ENCODE measurements at regions not wholly inside any gene's neighbourhood (a gene's known extent, or its start where the extent isn't known, plus 50 kb on each side); places are given as distances from the start of the nearest gene placed in this dataset.

GRCh38 chr4:167435786-167436185 lies 201.5 kb upstream of the SPOCK3 start:
- Mint-ChIP-seq H3K27me3 (ENCODE audit: low read depth, poor library complexity) (peaks cover 7% of the 10 kb centered on the region), H3K36me3 (ENCODE audit: low read depth) (no peaks in the 10 kb centered on the region), H3K4me3 (no peak overlapping the region), H3K9me3 (peaks cover 14% of the 10 kb centered on the region), H3K27ac (no peak overlapping the region), H3K4me1 (peaks cover 4% of the 10 kb centered on the region)
- TF ChIP-seq CTCF (IDR thresholded peaks at IDR 0.05), result no peak
- no peak for DNase-seq

- Mint-ChIP-seq H3K4me3 (no peak overlapping the region), H3K27me3 (ENCODE audit: low read depth, poor library complexity) (no peaks in the 10 kb centered on the region), H3K4me1 (no peaks in the 10 kb centered on the region), H3K36me3 (ENCODE audit: low read depth) (no peaks in the 10 kb centered on the region), H3K27ac (no peak overlapping the region), H3K9me3 (peaks cover 4% of the 10 kb centered on the region)
- DNase-seq, result no peak
- TF ChIP-seq CTCF (IDR thresholded peaks at IDR 0.05), result no peak
Observed at GRCh38 chr4:167443841-167444240, 209.5 kb upstream of the SPOCK3 start.

- Mint-ChIP-seq H3K9me3 (no peaks in the 10 kb centered on the region), H3K36me3 (ENCODE audit: low read depth) (no peaks in the 10 kb centered on the region), H3K4me3 (no peak overlapping the region), H3K27me3 (ENCODE audit: low read depth, poor library complexity) (no peaks in the 10 kb centered on the region), H3K27ac (no peak overlapping the region), H3K4me1 (peaks cover 37% of the 10 kb centered on the region)
- TF ChIP-seq CTCF (IDR thresholded peaks at IDR 0.05), result no peak
- DNase-seq, result no peak
Observed at GRCh38 chr4:167452922-167453430, 218.7 kb upstream of the SPOCK3 start.

- no peaks in the 10 kb centered on the region for H3K27me3 Mint-ChIP-seq (ENCODE audit: low read depth, poor library complexity)
Observed at GRCh38 chr4:167456619-167457018, 222.3 kb upstream of the SPOCK3 start.

GRCh38 chr4:167469436-167469835 lies 235.1 kb upstream of the SPOCK3 start:
- Mint-ChIP-seq H3K4me1 (no peaks in the 10 kb centered on the region), H3K36me3 (ENCODE audit: low read depth) (no peaks in the 10 kb centered on the region), H3K9me3 (no peaks in the 10 kb centered on the region), H3K4me3 (no peak overlapping the region), H3K27me3 (ENCODE audit: low read depth, poor library complexity) (no peaks in the 10 kb centered on the region), H3K27ac (no peak overlapping the region)
- DNase-seq, result no peak
- no peak for TF ChIP-seq CTCF (IDR thresholded peaks at IDR 0.05)

More at GRCh38 chr4:167456619-167457018, 222.3 kb upstream of the SPOCK3 start:
- Mint-ChIP-seq H3K4me3 (no peak overlapping the region), H3K36me3 (ENCODE audit: low read depth) (no peaks in the 10 kb centered on the region), H3K9me3 (no peaks in the 10 kb centered on the region), H3K4me1 (peaks cover 37% of the 10 kb centered on the region), H3K27ac (no peak overlapping the region)
- TF ChIP-seq CTCF (IDR thresholded peaks at IDR 0.05), result no peak
- DNase-seq, result no peak

- no peaks in the 10 kb centered on the region for H3K27me3 Mint-ChIP-seq (ENCODE audit: low read depth, poor library complexity)
- H3K36me3 Mint-ChIP-seq (ENCODE audit: low read depth), result no peaks in the 10 kb centered on the region
- no peak overlapping the region for H3K4me3 Mint-ChIP-seq
- H3K27ac Mint-ChIP-seq, result no peak overlapping the region
- DNase-seq, result no peak
- H3K4me1 Mint-ChIP-seq, result peaks cover 6% of the 10 kb centered on the region
- H3K9me3 Mint-ChIP-seq, result no peaks in the 10 kb centered on the region
- no peak for TF ChIP-seq CTCF (IDR thresholded peaks at IDR 0.05)
Observed at GRCh38 chr4:167475951-167476350, 241.7 kb upstream of the SPOCK3 start.

Data from nephron progenitor cell (in vitro differentiated cells).